Endothelial cell of umbilical vein (primary cell): ENCODE measurements at regions not wholly inside any gene's neighbourhood (a gene's known extent, or its start where the extent isn't known, plus 50 kb on each side); places are given as distances from the start of the nearest gene placed in this dataset.

Source experiments
- CTCF ChIP-seq, 2 donors: IDR thresholded peaks; 1 replicate in 1 of 2; 2 replicates in 1 of 2; pipeline ENCODE4 v1.5.1; 2011; ENCODE audit warnings: low read length in 2 of 2, mild to moderate bottlenecking in 2 of 2, moderate library complexity in 2 of 2, control low read depth in 1 of 2, inconsistent platforms in 1 of 2, low read depth in 1 of 2; ENCODE audit not compliant: insufficient read depth in 1 of 2; ENCODE audit errors: extremely low read depth in 1 of 2
- FOS ChIP-seq: IDR thresholded peaks from 2 replicates; pipeline ENCODE4 v1.6.1; 2011; ENCODE audit warnings: mild to moderate bottlenecking, low read length, moderate library complexity, borderline replicate concordance; ENCODE audit not compliant: insufficient read depth
- GATA2 ChIP-seq: IDR thresholded peaks from 2 replicates; pipeline ENCODE4 v1.7.0; 2011; ENCODE audit warnings: low read depth, mild to moderate bottlenecking, moderate library complexity, mixed read lengths, low read length; ENCODE audit not compliant: insufficient read length, insufficient read depth
- MAX ChIP-seq: IDR thresholded peaks from 2 replicates; pipeline ENCODE4 v1.6.1; 2011; ENCODE audit not compliant: insufficient read depth, insufficient read length
- POLR2A ChIP-seq: IDR thresholded peaks from 2 replicates; pipeline ENCODE4 v1.6.1; 2012; ENCODE audit warnings: low read depth, mild to moderate bottlenecking, control low read depth, low read length
- POLR2AphosphoS5 ChIP-seq: IDR thresholded peaks from 2 replicates; pipeline ENCODE4 v1.6.1; 2012; ENCODE audit warnings: low read depth, mild to moderate bottlenecking, control low read depth, low read length, moderate library complexity; ENCODE audit not compliant: insufficient read depth

- no peak for TF ChIP-seq CTCF (IDR thresholded peaks at IDR 0.05; ENCODE audit: extremely low read depth in 1 of 2, insufficient read depth in 1 of 2, low read depth in 1 of 2, low read length in 2 of 2)
- no peak for TF ChIP-seq POLR2A
- no peak for TF ChIP-seq MAX
- TF ChIP-seq GATA2 = no peak
- TF ChIP-seq POLR2AphosphoS5 = no peak
- no peak for TF ChIP-seq FOS
Measured at GRCh38 chr1:70573317-70573843, 162.3 kb downstream of the CTH start.
